K562 (cell line): ENCODE measurements at regions not wholly inside any gene's neighbourhood (a gene's known extent, or its start where the extent isn't known, plus 50 kb on each side); places are given as distances from the start of the nearest gene placed in this dataset.
"Not testable (repeated sequence)": the region's sequence is repeated elsewhere in the genome, so short reads cannot be mapped to it uniquely, and the experiment has no call there.

ENCODE experiments used
- ATAC-seq: fragments of 200-7000 bp; cut with Tn5 transposase; 3 replicates; pipeline ENCODE4 v1.9.1; 2020; ENCODE audit warnings: moderate library complexity
- BruUV-seq: library from RNA; stranded (reverse); fragments of 400-500 nt; replicated peaks from 2 replicates; lab custom pipeline; 2021; lab: Mats Ljungman, UMichigan
- CTCF ChIA-PET: fragments of 300-600 bp; formaldehyde crosslinking; extraction: SDS; loops from one replicate; lab custom pipeline; 2021; ENCODE audit warnings: low intra/inter-chr PET ratio; lab: Yijun Ruan, JAX
- POLR2A ChIA-PET: fragments of 300-600, 350-650 bp; sonication (Branson Sonifier 250); formaldehyde crosslinking; extraction: SDS; loops from one replicate; lab custom pipeline; 2021; ENCODE audit warnings: antibody characterized with exemption, inconsistent platforms; lab: Yijun Ruan, JAX
- DNase-seq, 4 experiments: peaks; one replicate each; pipeline versions ENCODE4 v3.0.0 to v3.0.0-alpha.2; 2011 to 2018; ENCODE audit warnings: low spot score in 3 of 4, mixed read lengths in 3 of 4; ENCODE audit errors: extremely low read depth in 1 of 4
- FAIRE-seq: peaks from 2 replicates; lab custom pipeline; 2011; peaks lifted over from hg19 to GRCh38; lab: Jason Lieb, UNC
- H2AFZ ChIP-seq: 2 replicates; pipeline ENCODE4 v1.6.0; 2011; ENCODE audit warnings: low read depth, low read length, control low read depth, inconsistent platforms
- H3K27ac ChIP-seq: fragments of 200-600 bp; 3 replicates; pipeline ENCODE4 v1.8.0; 2011; ENCODE audit warnings: low read depth, mild to moderate bottlenecking, control low read depth, inconsistent platforms, low read length, moderate library complexity, mixed read lengths; ENCODE audit errors: extremely low read depth
- H3K27me3 ChIP-seq, 2 experiments: fragments of 300-600 bp in 1 of 2; 2 replicates in 1 of 2; 3 replicates in 1 of 2; pipeline versions ENCODE4 v1.6.0 to v1.8.0; 2011; ENCODE audit warnings: inconsistent platforms in 2 of 2, low read length in 2 of 2, mild to moderate bottlenecking in 1 of 2, mixed read lengths in 1 of 2, moderate library complexity in 1 of 2; ENCODE audit not compliant: control insufficient read depth in 2 of 2, insufficient read depth in 2 of 2
- H3K36me3 ChIP-seq: fragments of 300-600 bp; 3 replicates; pipeline ENCODE4 v1.8.0; 2011; ENCODE audit warnings: mild to moderate bottlenecking, low read length, inconsistent platforms; ENCODE audit not compliant: control insufficient read depth, insufficient read depth
- H3K4me1 ChIP-seq, 2 experiments: fragments of 200-600 bp in 1 of 2; replicated peaks in 1 of 2; 2 replicates in 1 of 2; 3 replicates in 1 of 2; pipeline versions ENCODE4 v1.5.1 to v1.8.0; 2011; ENCODE audit warnings: inconsistent platforms in 2 of 2, low read length in 2 of 2, mild to moderate bottlenecking in 1 of 2, mixed read lengths in 1 of 2, moderate library complexity in 1 of 2; ENCODE audit not compliant: control insufficient read depth in 2 of 2, insufficient read depth in 2 of 2
- H3K4me2 ChIP-seq: 2 replicates; pipeline ENCODE4 v1.6.1; 2011; ENCODE audit warnings: low read length, control low read depth, inconsistent platforms, mixed read lengths; ENCODE audit not compliant: insufficient read depth
- H3K4me3 ChIP-seq: fragments of 200-600 bp; sonication (generic), shearing (Covaris generic); 2 replicates; pipeline ENCODE4 v1.5.1; 2016; ENCODE audit warnings: control low read depth, inconsistent platforms
- H3K79me2 ChIP-seq: fragments of 200-600 bp; 3 replicates; pipeline ENCODE4 v1.8.0; 2011; ENCODE audit warnings: low read length, inconsistent platforms; ENCODE audit not compliant: control insufficient read depth, insufficient read depth
- H3K9ac ChIP-seq, 2 experiments: 2 replicates each; pipeline versions ENCODE4 v1.6.0 to v1.6.1; 2011; ENCODE audit warnings: low read depth in 2 of 2, low read length in 2 of 2, control low read depth in 1 of 2, inconsistent platforms in 1 of 2, mild to moderate bottlenecking in 1 of 2, mixed read lengths in 1 of 2; ENCODE audit not compliant: insufficient read depth in 1 of 2
- H3K9me1 ChIP-seq: one replicate; pipeline ENCODE4 v1.6.0; 2011; ENCODE audit warnings: inconsistent platforms, mild to moderate bottlenecking, low read length, moderate library complexity; ENCODE audit not compliant: control insufficient read depth, insufficient read depth
- H3K9me3 ChIP-seq: replicated peaks from 2 replicates; pipeline ENCODE4 v1.5.1; 2011; ENCODE audit warnings: low read depth, low read length, inconsistent platforms; ENCODE audit not compliant: control insufficient read depth, insufficient read depth
- H4K20me1 ChIP-seq: replicated peaks from 2 replicates; pipeline ENCODE4 v1.6.1; 2011; ENCODE audit warnings: low read length, inconsistent platforms, mixed read lengths; ENCODE audit not compliant: control insufficient read depth, insufficient read depth
- ATF2 ChIP-seq: sonication (generic); formaldehyde crosslinking; IDR thresholded peaks from 2 replicates; pipeline ENCODE4 v1.8.1; 2022; ENCODE audit warnings: missing genetic modification reagents
- CAMTA2 ChIP-seq: fragments of 250-450 bp; sonication (Bioruptor Pico); conservative IDR thresholded peaks from 2 replicates; pipeline ENCODE4 v1.5.1; 2022
- CHAMP1 ChIP-seq: fragments of 450-650 bp; IDR thresholded peaks from 2 replicates; pipeline ENCODE4 v1.6.1; 2016; ENCODE audit warnings: mild to moderate bottlenecking
- PHTF2 ChIP-seq: fragments of 250-450 bp; sonication (Bioruptor Pico); IDR thresholded peaks from 2 replicates; pipeline ENCODE4 v1.5.0; 2021; ENCODE audit warnings: mild to moderate bottlenecking
- SP2 ChIP-seq: IDR thresholded peaks from 2 replicates; pipeline ENCODE4 v1.6.1; 2011; ENCODE audit warnings: mild to moderate bottlenecking, low read depth, low read length, moderate library complexity; ENCODE audit not compliant: poor library complexity, severe bottlenecking; ENCODE audit errors: extremely low read depth
- TAL1 ChIP-seq: fragments of 450-650 bp; IDR thresholded peaks from 2 replicates; pipeline ENCODE4 v1.6.1; 2016; ENCODE audit warnings: mild to moderate bottlenecking
- ZBTB12 ChIP-seq: fragments of 250-450 bp; sonication (Bioruptor Pico); IDR thresholded peaks from 2 replicates; pipeline ENCODE4 v1.4.0; 2020
- ZSCAN32 ChIP-seq: fragments of 450-650 bp; formaldehyde crosslinking; IDR thresholded peaks from 2 replicates; pipeline ENCODE4 v1.4.0; 2020; ENCODE audit warnings: mild to moderate bottlenecking, moderate library complexity
- WGBS: fragments of 100-300 bp; shearing (Covaris generic); methylation state at CpG from one replicate; pipeline ENCODE4 v1.1.6; 2016; ENCODE audit warnings: low coverage, mixed read lengths; ENCODE audit not compliant: insufficient coverage; ENCODE audit errors: missing lambda C conversion rate; 5-methylcytosine and 5-hydroxymethylcytosine counted together
- in situ Hi-C: fragments of 300-500 bp; cut with MboI; formaldehyde crosslinking; loops from 4 replicates; pipeline ENCODE4 v1.15.0; 2018; ENCODE audit warnings: inconsistent platforms, mixed read lengths
- intact Hi-C: fragments of 100-400 bp; cut with micrococcal nuclease; formaldehyde crosslinking; loops from 2 replicates; pipeline ENCODE4 v1.14.2; 2022

- Histone ChIP-seq H3K27ac (no peak overlapping the region), H3K9ac (no peak overlapping the region), H3K79me2 (no peaks in the 10 kb centered on the region), H3K9me1 (no peaks in the 10 kb centered on the region), H4K20me1 (no peaks in the 10 kb centered on the region)
- CTCF ChIA-PET, result no interaction called here
- no TSS peak for BruUV-seq
- FAIRE-seq (no peak), ATAC-seq (no peak)
- TF ChIP-seq CHAMP1 (no peak), ATF2 (no peak), ZBTB12 (no peak), CAMTA2 (no peak), ZSCAN32 (CRISPR knock-in tag) (no peak), PHTF2 (CRISPR knock-in tag) (no peak), TAL1 (no peak), SP2 (no peak)
- TF ChIP-seq, all 486 proteins: peak for 0
- H3K4me3 ChIP-seq, result no peak overlapping the region
- WGBS, result 5% methylated on average over 3 of the region's 3 CpGs
- no peaks in the 10 kb centered on the region for H3K36me3 ChIP-seq
- intact Hi-C loops (no loop called here), in situ Hi-C loops (no loop called here)
- H3K4me2 ChIP-seq, result no peak overlapping the region
- H3K9me3 ChIP-seq, result no peaks in the 10 kb centered on the region
- H3K27me3 ChIP-seq, result no peaks in the 10 kb centered on the region
- H3K4me1 ChIP-seq, result no peaks in the 10 kb centered on the region
- POLR2A ChIA-PET, result no interaction called here
- no peak for DNase-seq
- no peak overlapping the region for H2AFZ ChIP-seq
Measured at GRCh38 chr9:12439267-12439666, 253.9 kb upstream of the TYRP1 start.

GRCh38 chr9:12441080-12441479, 252.1 kb upstream of the TYRP1 start:
- H3K9me1 ChIP-seq, intact Hi-C loops, H3K9ac ChIP-seq, ATAC-seq, POLR2A ChIA-PET, BruUV-seq, H3K36me3 ChIP-seq, DNase-seq, H2AFZ ChIP-seq, CTCF ChIA-PET, H3K4me2 ChIP-seq, H3K4me1 ChIP-seq, FAIRE-seq, H3K27ac ChIP-seq, H3K9me3 ChIP-seq, H4K20me1 ChIP-seq, in situ Hi-C loops, H3K27me3 ChIP-seq, H3K4me3 ChIP-seq, H3K79me2 ChIP-seq: not testable (repeated sequence)
- WGBS, result 0% methylated on average over 4 of the region's 6 CpGs
